HUES6 (cell line): ENCODE measurements at regions not wholly inside any gene's neighbourhood (a gene's known extent, or its start where the extent isn't known, plus 50 kb on each side); places are given as distances from the start of the nearest gene placed in this dataset.

Experiments
- H3K27ac ChIP-seq: 2 replicates; pipeline ENCODE4 v1.7.0; 2013; ENCODE audit warnings: low read depth, mild to moderate bottlenecking, low read length, inconsistent platforms
- H3K27me3 ChIP-seq: 2 replicates; pipeline ENCODE4 v1.6.1; 2013; ENCODE audit warnings: low read length; ENCODE audit not compliant: control insufficient read depth, insufficient read depth
- H3K36me3 ChIP-seq: 2 replicates; pipeline ENCODE4 v1.6.1; 2013; ENCODE audit warnings: low read length; ENCODE audit not compliant: control insufficient read depth, insufficient read depth
- H3K4me1 ChIP-seq: 2 replicates; pipeline ENCODE4 v1.6.1; 2013; ENCODE audit warnings: low read length; ENCODE audit not compliant: control insufficient read depth, insufficient read depth
- H3K4me3 ChIP-seq: 2 replicates; pipeline ENCODE4 v1.5.1; 2013; ENCODE audit warnings: low read depth, low read length
- H3K9ac ChIP-seq: one replicate; pipeline ENCODE4 v1.6.1; 2013; ENCODE audit warnings: mild to moderate bottlenecking, low read length
- H3K9me3 ChIP-seq: 2 replicates; pipeline ENCODE4 v1.6.1; 2013; ENCODE audit warnings: low read depth, low read length; ENCODE audit not compliant: control insufficient read depth, insufficient read depth

- no peak overlapping the region for H3K9ac ChIP-seq
- no peaks in the 10 kb centered on the region for H3K9me3 ChIP-seq
- H3K4me3 ChIP-seq = no peak overlapping the region
- no peaks in the 10 kb centered on the region for H3K4me1 ChIP-seq
- H3K36me3 ChIP-seq = no peaks in the 10 kb centered on the region
- no peak overlapping the region for H3K27ac ChIP-seq
- H3K27me3 ChIP-seq = no peaks in the 10 kb centered on the region
These were observed 843.5 kb downstream of the BCL11B start for GRCh38 chr14:98428483-98428994.

GRCh38 chr14:98433436-98433835 lies 838.6 kb downstream of the BCL11B start:
- H3K4me3 ChIP-seq = no peak overlapping the region
- no peaks in the 10 kb centered on the region for H3K4me1 ChIP-seq
- H3K9ac ChIP-seq = no peak overlapping the region
- H3K36me3 ChIP-seq = no peaks in the 10 kb centered on the region
- peaks cover 9% of the 10 kb centered on the region for H3K9me3 ChIP-seq
- H3K27ac ChIP-seq = no peak overlapping the region
- no peaks in the 10 kb centered on the region for H3K27me3 ChIP-seq

- Histone ChIP-seq H3K9me3 (peaks cover 9% of the 10 kb centered on the region), H3K36me3 (no peaks in the 10 kb centered on the region), H3K27ac (no peak overlapping the region), H3K4me1 (no peaks in the 10 kb centered on the region), H3K27me3 (no peaks in the 10 kb centered on the region), H3K9ac (no peak overlapping the region), H3K4me3 (no peak overlapping the region)
These were observed 834.9 kb downstream of the BCL11B start for GRCh38 chr14:98437113-98437512.

GRCh38 chr14:98444077-98444476 lies 827.9 kb downstream of the BCL11B start:
- Histone ChIP-seq H3K27me3 (no peaks in the 10 kb centered on the region), H3K27ac (no peak overlapping the region), H3K9ac (no peak overlapping the region), H3K4me1 (peaks cover 13% of the 10 kb centered on the region; the same call in 1 of the 2 replicates), H3K4me3 (no peak overlapping the region), H3K36me3 (no peaks in the 10 kb centered on the region), H3K9me3 (no peaks in the 10 kb centered on the region)

- H3K36me3 ChIP-seq = no peaks in the 10 kb centered on the region
- H3K4me3 ChIP-seq = no peak overlapping the region; the same call in 1 of the 2 replicates
- H3K27ac ChIP-seq = no peak overlapping the region; the same call in 1 of the 2 replicates
- no peaks in the 10 kb centered on the region for H3K27me3 ChIP-seq
- H3K9me3 ChIP-seq = no peaks in the 10 kb centered on the region
- peak overlapping the region; percentile 10 for H3K9ac ChIP-seq
- peaks cover 13% of the 10 kb centered on the region; the same call in 1 of the 2 replicates for H3K4me1 ChIP-seq
These were observed 826.3 kb downstream of the BCL11B start for GRCh38 chr14:98445718-98446117.

GRCh38 chr14:98446508-98446907 lies 825.5 kb downstream of the BCL11B start:
- Histone ChIP-seq H3K4me1 (peaks cover 13% of the 10 kb centered on the region; the same call in 1 of the 2 replicates), H3K4me3 (no peak overlapping the region), H3K27ac (no peak overlapping the region; the same call in 1 of the 2 replicates), H3K27me3 (no peaks in the 10 kb centered on the region), H3K9ac (peak overlapping the region; percentile 10), H3K9me3 (peaks cover 6% of the 10 kb centered on the region; the same call in 1 of the 2 replicates), H3K36me3 (no peaks in the 10 kb centered on the region)

- H3K27me3 ChIP-seq = no peaks in the 10 kb centered on the region
- no peak overlapping the region for H3K4me3 ChIP-seq
- peaks cover 33% of the 10 kb centered on the region for H3K9me3 ChIP-seq
- H3K9ac ChIP-seq = no peak overlapping the region
- H3K27ac ChIP-seq = no peak overlapping the region
- peaks cover 17% of the 10 kb centered on the region; the same call in 1 of the 2 replicates for H3K4me1 ChIP-seq
- H3K36me3 ChIP-seq = no peaks in the 10 kb centered on the region
These were observed 815.8 kb downstream of the BCL11B start for GRCh38 chr14:98456231-98456630.

- no peak overlapping the region for H3K9ac ChIP-seq
- peaks cover 13% of the 10 kb centered on the region; the same call in 1 of the 2 replicates for H3K4me1 ChIP-seq
- no peak overlapping the region for H3K4me3 ChIP-seq
- no peaks in the 10 kb centered on the region for H3K27me3 ChIP-seq
- H3K36me3 ChIP-seq = no peaks in the 10 kb centered on the region
- H3K9me3 ChIP-seq = peaks cover 13% of the 10 kb centered on the region
- H3K27ac ChIP-seq = no peak overlapping the region
These were observed 813.3 kb downstream of the BCL11B start for GRCh38 chr14:98458702-98459101.

- Histone ChIP-seq H3K27ac (no peak overlapping the region), H3K9ac (no peak overlapping the region), H3K9me3 (0 out of 2 replicates have a peak, but pooled peaks cover 6% of the 10 kb centered on the region), H3K36me3 (no peaks in the 10 kb centered on the region), H3K4me1 (no peaks in the 10 kb centered on the region), H3K4me3 (no peak overlapping the region), H3K27me3 (no peaks in the 10 kb centered on the region)
These were observed 809.1 kb downstream of the BCL11B start for GRCh38 chr14:98462908-98463307.

GRCh38 chr14:98466807-98467206 lies 805.2 kb downstream of the BCL11B start:
- Histone ChIP-seq H3K27ac (no peak overlapping the region), H3K4me3 (no peak overlapping the region), H3K9me3 (0 out of 2 replicates have a peak, but pooled peaks cover 2% of the 10 kb centered on the region), H3K4me1 (no peaks in the 10 kb centered on the region), H3K9ac (no peak overlapping the region), H3K27me3 (no peaks in the 10 kb centered on the region), H3K36me3 (no peaks in the 10 kb centered on the region)

- Histone ChIP-seq H3K36me3 (no peaks in the 10 kb centered on the region), H3K9ac (no peak overlapping the region), H3K27me3 (no peaks in the 10 kb centered on the region), H3K9me3 (no peaks in the 10 kb centered on the region), H3K4me1 (no peaks in the 10 kb centered on the region), H3K4me3 (no peak overlapping the region), H3K27ac (no peak overlapping the region)
These were observed 801.3 kb downstream of the BCL11B start for GRCh38 chr14:98470663-98471062.
